ENCODE measurements at regions not wholly inside any gene's neighbourhood (a gene's known extent, or its start where the extent isn't known, plus 50 kb on each side); places are given as distances from the start of the nearest gene placed in this dataset.

GRCh38 chr15:66906668-66907614 is 158.5 kb upstream of the SMAD3 start:
- no peak for FAIRE-seq

- FAIRE-seq = no peak
Observed at GRCh38 chr15:66907826-66908743, 157.3 kb upstream of the SMAD3 start.

- FAIRE-seq = no peak
Observed at GRCh38 chr15:66908744-66909095, 156.7 kb upstream of the SMAD3 start.

- FAIRE-seq = no peak
Observed at GRCh38 chr15:66909381-66909890, 156.0 kb upstream of the SMAD3 start.

- no peak for FAIRE-seq
Observed at GRCh38 chr15:66911131-66911700, 154.2 kb upstream of the SMAD3 start.

- FAIRE-seq = no peak
Observed at GRCh38 chr15:66912001-66912400, 153.4 kb upstream of the SMAD3 start.

- FAIRE-seq = no peak
Observed at GRCh38 chr15:66912441-66912840, 153.0 kb upstream of the SMAD3 start.

DNA sequence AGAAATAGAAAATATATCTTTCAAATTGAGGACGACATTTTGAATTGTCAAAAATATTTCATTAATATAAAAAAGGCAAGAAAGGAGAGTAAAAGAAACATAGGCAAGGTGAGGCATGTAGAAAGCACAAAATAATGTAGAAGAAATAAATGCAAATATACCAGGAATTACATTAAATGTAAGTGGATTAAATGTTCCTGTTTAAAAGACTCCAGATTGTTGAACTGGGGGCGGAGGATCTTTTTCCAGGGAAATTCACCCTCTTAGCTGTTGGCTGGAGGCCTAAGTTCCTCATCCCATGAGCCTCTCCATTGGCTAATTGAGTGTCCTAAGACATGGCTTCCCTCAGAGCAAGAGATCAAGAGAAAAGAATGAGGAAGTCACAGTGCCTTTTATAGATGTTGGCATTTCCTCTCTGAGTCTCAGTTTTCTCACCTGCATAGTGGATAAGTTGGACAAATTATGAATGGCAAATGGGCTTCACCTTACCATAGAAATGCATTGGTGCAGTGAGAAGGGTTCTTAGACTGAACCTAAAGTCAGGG is 147.4 kb upstream of the SMAD3 start:
- FAIRE-seq = no peak

DNA sequence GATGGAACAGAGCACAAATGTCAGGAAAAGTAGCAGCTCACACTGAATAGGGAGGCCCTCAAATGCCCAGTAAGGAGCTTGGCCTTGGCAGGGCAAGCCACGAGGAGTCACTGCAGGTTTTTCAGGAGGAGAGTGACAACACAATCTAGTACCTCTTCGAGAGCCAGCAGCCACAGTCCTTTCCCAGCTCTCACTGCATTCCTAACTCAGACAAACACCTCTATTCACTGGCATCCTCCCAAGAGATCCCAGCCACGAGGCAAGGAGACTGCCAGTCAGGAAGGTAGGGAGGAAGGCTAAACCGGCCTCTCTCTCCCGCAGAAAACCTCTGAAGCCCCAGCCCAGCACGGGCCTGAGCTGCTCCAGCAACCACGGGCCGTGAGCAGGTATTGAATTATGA is 146.0 kb upstream of the SMAD3 start:
- no peak for FAIRE-seq

- no peak for FAIRE-seq
Observed at GRCh38 chr15:66921319-66921915, 144.0 kb upstream of the SMAD3 start.

GRCh38 chr15:66922608-66923007 is 142.8 kb upstream of the SMAD3 start:
- FAIRE-seq = no peak

GRCh38 chr15:66923438-66923881 is 141.9 kb upstream of the SMAD3 start:
- no peak for FAIRE-seq

GRCh38 chr15:66924889-66925288 is 140.5 kb upstream of the SMAD3 start:
- FAIRE-seq = no peak

- FAIRE-seq = no peak
Observed at GRCh38 chr15:66925721-66926120, 139.7 kb upstream of the SMAD3 start.

- no peak for FAIRE-seq
Observed at GRCh38 chr15:66927201-66928077, 138.0 kb upstream of the SMAD3 start.

GRCh38 chr15:66928101-66928500 is 137.3 kb upstream of the SMAD3 start:
- FAIRE-seq = no peak

DNA sequence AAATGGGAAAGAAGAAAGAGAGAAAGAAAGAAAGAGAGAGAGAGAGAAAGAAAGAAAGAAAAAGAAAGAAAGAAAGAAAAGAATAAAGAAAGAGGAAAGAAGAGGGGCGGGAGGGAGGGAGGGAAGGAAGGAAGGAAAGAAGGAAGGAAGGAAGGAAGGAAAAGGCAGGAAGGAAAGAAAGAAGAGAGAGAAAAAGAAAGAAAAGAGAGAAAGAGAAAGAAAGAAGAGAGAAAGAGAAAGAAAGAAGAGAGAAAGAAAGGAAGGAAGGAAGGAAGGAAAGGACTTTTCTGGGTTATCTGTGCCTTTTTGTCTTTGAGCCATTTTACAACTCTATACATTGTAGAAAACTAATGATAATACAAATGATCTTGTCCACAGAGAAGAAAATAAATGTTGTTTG is 136.6 kb upstream of the SMAD3 start:
- FAIRE-seq = no peak

DNA sequence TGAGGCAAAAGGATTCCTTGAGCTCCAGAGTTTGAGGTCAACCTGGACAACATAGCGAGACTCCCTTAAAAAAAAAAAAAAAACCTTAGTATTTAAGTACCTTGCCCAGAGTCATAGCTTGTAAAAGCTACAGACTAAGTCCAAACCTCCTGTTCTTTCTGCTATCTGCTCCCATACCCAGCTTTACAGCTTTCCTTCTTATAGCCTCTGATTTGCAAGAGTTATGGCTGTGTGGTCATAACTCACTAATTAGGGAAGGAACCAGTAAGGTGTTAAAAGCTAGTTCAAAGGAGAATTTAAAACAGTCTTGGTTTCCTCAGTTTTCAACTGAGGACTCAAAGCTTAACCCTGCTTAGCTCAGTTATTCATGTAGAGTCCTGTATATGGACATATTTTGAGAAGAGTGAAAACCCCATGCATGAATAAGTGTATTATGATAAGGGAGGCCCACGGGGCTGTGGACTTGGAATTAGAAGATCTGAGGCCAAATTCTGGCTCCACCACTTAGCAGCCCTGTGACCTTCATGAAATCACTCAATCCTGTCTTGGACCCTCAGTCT is 135.5 kb upstream of the SMAD3 start:
- no peak for FAIRE-seq

GRCh38 chr15:66931768-66932633 is 133.4 kb upstream of the SMAD3 start:
- FAIRE-seq = no peak

DNA sequence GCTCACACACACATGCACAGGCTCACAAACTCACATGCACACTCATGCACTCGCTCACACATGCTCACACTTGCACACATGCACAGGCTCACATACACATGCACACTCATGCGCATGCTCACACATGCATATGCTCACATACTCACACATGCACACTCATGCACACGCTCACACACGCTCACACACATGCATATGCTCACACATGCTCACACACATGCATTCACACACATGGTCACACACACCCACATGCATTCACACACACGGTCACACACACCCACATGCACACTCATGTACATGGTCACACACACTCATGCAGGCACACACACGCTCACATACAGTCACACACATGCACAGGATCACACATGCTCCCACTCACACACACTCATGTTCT is 132.8 kb upstream of the SMAD3 start:
- FAIRE-seq = no peak
